Fibroblast of skin of left quadriceps (primary cell): ENCODE measurements at regions not wholly inside any gene's neighbourhood (a gene's known extent, or its start where the extent isn't known, plus 50 kb on each side); places are given as distances from the start of the nearest gene placed in this dataset.

Experiments used
- DNase-seq, 2 experiments: peaks; one replicate each; pipeline ENCODE4 v3.0.0-alpha.2; 2013; ENCODE audit warnings: low read depth in 2 of 2

GRCh38 chr10:88023676-88024075 lies 160.3 kb downstream of the PTEN start:
- DNase-seq: no peak

DNA sequence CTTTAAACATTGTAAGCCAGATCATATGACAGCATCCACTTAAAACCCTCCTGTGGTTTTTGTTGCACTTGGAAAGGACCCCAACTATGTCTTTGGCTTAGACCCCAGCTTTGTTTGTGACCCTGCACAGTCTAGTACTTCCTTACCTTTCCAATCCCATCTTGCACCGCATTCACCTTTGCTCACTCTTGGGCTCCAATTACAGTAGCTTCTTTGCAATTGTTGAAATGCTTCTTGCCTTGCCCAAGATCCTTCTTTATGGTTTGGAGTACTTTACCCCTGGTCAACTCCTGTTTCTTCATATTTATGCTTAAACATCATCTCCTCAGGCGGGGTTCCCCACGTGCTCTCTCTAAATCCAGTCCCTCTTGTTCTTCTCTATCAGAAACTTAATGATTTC lies 162.6 kb downstream of the PTEN start:
- DNase-seq: no peak

DNA sequence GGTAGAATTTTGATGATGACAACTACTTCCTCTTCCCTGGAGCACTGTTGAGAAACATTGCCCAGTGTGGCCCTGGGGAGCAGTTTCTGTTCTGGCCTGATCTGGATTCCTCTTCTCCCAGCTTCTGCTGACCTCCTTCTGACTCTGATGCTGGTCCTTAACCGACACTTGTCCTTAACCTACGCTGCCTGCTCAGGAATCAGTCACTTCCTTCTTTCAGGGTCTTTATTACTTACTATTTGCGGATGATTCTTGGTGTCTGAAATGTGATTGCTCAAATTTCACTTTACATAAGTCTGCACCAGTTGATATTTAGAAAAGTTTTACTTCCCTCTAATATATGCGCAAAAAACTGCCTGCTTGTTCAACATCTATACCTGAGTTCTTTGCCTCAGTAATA lies 164.1 kb downstream of the PTEN start:
- no peak for DNase-seq

DNA sequence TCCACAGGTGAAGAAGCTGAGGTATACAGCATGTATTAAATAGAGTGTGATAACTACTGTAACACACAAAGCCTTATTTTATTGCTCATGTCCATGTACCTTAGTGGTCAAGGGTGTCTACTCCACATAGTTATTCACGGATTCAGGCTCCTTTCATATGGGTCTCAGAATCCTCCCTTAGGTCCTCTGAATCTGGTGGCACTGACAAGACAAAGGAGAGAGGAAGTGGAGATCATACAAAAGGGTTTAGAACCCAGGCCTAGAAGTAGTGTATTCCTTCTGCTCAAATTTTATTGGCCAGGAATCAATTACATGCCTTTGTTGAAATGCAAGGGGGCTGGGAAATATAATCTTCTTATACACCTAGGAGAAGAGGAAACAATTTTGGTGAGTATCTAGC lies 164.6 kb downstream of the PTEN start:
- DNase-seq: no peak

- no peak for DNase-seq
Measured at GRCh38 chr10:88028654-88029053, 165.2 kb downstream of the PTEN start.

GRCh38 chr10:88032566-88032965 lies 169.1 kb downstream of the PTEN start:
- DNase-seq: peak; percentile 62 to 67

DNA sequence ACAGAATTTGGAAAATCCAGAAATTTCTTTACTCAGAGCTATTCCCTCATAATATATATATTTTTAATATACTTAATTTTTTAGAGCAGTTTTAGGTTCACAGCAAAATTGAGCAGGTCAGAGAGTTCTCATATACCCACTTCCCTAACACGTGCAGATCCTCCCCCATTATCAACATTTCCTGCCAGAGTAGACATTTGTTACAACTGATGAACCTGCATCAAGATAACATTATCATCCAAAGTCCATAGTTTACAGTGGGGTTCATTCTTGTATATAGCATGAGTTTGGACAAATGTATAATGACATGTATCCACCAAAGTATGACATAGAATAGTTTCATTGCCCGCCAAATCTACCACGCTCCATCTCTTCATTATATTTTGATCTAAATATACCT lies 170.0 kb downstream of the PTEN start:
- no peak for DNase-seq

GRCh38 chr10:88033793-88034192 lies 170.4 kb downstream of the PTEN start:
- DNase-seq: no peak

- DNase-seq: no peak
Measured at GRCh38 chr10:88036126-88036525, 172.7 kb downstream of the PTEN start.

DNA sequence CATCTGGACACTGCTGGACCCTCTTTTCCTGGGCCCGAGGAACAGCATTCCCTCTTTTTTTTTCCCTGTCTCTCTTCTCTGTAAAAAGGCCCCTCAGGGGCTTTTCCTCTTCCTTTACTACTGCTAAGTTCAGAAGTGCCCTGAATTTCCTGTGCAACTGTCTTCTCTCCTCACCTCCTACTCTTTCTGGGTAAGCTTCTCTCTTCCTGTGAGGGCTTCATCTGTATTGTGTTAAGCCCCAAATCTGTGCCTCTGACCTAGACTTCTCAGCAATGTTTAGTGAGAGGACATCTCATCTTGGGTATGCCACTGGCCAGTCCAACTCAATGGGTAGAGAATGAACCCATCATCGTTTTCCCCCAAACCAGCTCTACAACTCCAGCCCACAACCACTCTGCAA lies 174.2 kb downstream of the PTEN start:
- no peak for DNase-seq

GRCh38 chr10:88038268-88038667 lies 174.8 kb downstream of the PTEN start:
- DNase-seq: peak; percentile 61 to 65

DNA sequence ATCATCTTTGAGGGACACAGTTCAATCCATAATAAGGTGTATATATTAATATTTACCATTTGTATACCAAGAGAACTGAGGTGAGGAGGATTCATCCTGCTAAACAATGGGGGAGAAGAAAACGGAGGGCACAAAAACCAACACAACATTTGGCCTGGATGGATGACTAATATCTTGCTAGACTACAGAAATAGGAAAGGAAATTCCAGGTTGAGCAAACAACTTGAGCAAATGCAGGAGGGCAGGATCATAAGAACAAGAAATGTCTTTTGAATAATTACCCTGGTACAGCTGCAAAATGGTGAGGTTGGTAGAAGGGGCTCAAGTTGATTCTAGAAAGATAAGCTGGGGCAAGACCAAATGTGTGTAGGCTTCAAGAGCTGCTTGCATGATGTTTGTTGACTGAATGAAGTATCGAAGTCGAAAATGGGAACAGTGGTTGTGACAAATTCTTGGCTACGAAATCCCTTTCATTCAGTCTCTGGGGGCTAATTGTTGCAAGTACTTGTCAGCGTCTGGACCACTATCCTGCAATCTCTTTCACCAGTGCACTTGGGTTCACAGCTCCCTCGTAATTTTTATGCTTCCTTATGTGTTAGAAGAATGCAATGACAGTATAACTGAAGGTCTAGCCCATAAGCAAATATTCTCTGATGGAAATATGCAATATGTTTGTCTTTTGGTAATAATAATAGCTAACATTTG lies 176.2 kb downstream of the PTEN start:
- DNase-seq: no peak

GRCh38 chr10:88041243-88042159 lies 178.1 kb downstream of the PTEN start:
- no peak for DNase-seq

- DNase-seq: peak; percentile 72
Measured at GRCh38 chr10:88042160-88043100, 179.0 kb downstream of the PTEN start.

GRCh38 chr10:88045096-88045495 lies 181.7 kb downstream of the PTEN start:
- no peak for DNase-seq

- no peak for DNase-seq
Measured at GRCh38 chr10:88045656-88046415, 182.4 kb downstream of the PTEN start.

GRCh38 chr10:88047579-88047978 lies 184.2 kb downstream of the PTEN start:
- no peak for DNase-seq

DNA sequence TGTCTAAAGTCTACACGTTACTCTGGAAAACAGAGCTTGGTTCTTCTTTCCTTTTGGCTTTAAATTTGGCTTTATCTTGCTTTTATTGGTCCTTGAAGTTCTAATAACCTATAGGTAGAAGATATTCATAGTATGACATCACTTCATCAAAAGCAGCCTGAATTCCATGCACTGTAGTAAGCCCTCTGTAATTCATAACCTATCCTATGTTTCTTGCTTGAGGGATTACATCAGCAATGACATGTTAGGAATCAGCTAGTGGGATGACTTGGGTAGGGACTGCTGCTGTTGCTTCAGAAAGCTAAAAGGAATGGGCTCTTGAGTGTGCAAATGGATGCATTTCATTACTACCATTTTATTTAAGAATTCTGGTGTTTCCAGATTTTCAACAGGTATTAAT lies 184.9 kb downstream of the PTEN start:
- DNase-seq: no peak

- DNase-seq: no peak
Measured at GRCh38 chr10:88049204-88049603, 185.8 kb downstream of the PTEN start.

GRCh38 chr10:88057720-88058119 lies 194.3 kb downstream of the PTEN start:
- DNase-seq: no peak

DNA sequence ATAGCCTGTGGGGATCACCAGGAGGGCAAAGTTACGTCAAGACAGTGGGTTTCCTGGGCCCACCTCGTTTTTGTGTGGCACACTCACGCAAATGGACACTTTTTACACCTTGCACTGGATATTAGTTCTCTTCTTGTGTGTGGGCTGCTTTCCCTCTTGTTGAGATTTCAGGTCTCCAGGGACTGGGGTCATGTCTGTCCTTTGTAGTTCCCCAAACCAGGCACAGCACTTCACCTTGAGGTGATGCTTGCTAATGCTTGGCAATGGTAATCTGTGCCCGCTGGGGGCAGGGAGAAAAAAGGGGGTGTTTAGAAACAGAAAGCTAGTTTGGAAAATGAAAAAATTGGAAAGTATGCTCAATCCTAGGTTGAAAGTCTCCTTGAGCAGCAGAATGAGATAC lies 195.3 kb downstream of the PTEN start:
- no peak for DNase-seq
